SIG-M5 treated with dmso at 0.1 percent for 504 hours (cell line): ENCODE measurements at regions not wholly inside any gene's neighbourhood (a gene's known extent, or its start where the extent isn't known, plus 50 kb on each side); places are given as distances from the start of the nearest gene placed in this dataset.

ENCODE experiments used
- DNase-seq: peaks from one replicate; lab custom pipeline; 2025; ENCODE audit not compliant: unreplicated experiment; lab: John Stamatoyannopoulos, UW

GRCh38 chr9:79184831-79185230 lies 386.9 kb upstream of the TLE4 start:
- no peak for DNase-seq

- DNase-seq: no peak
These were observed 385.9 kb upstream of the TLE4 start for GRCh38 chr9:79185866-79186265.

GRCh38 chr9:79189511-79189924 lies 382.2 kb upstream of the TLE4 start:
- DNase-seq: no peak

GRCh38 chr9:79193001-79193400 lies 378.8 kb upstream of the TLE4 start:
- no peak for DNase-seq

GRCh38 chr9:79193501-79194223 lies 378.1 kb upstream of the TLE4 start:
- DNase-seq: no peak

GRCh38 chr9:79195879-79196278 lies 375.9 kb upstream of the TLE4 start:
- no peak for DNase-seq

GRCh38 chr9:79196606-79197005 lies 375.2 kb upstream of the TLE4 start:
- no peak for DNase-seq

- DNase-seq: no peak
These were observed 371.4 kb upstream of the TLE4 start for GRCh38 chr9:79200336-79200735.

- no peak for DNase-seq
These were observed 370.1 kb upstream of the TLE4 start for GRCh38 chr9:79201636-79202035.

- no peak for DNase-seq
These were observed 362.9 kb upstream of the TLE4 start for GRCh38 chr9:79208791-79209396.

GRCh38 chr9:79210541-79211243 lies 361.1 kb upstream of the TLE4 start:
- DNase-seq: no peak

GRCh38 chr9:79213417-79214125 lies 358.2 kb upstream of the TLE4 start:
- DNase-seq: no peak

GRCh38 chr9:79215821-79216220 lies 355.9 kb upstream of the TLE4 start:
- DNase-seq: no peak

GRCh38 chr9:79220251-79220650 lies 351.5 kb upstream of the TLE4 start:
- DNase-seq: no peak

GRCh38 chr9:79220666-79221065 lies 351.1 kb upstream of the TLE4 start:
- no peak for DNase-seq

GRCh38 chr9:79221084-79221483 lies 350.7 kb upstream of the TLE4 start:
- DNase-seq: peak; percentile 12

- no peak for DNase-seq
These were observed 349.3 kb upstream of the TLE4 start for GRCh38 chr9:79222483-79222882.

GRCh38 chr9:79224672-79225433 lies 346.9 kb upstream of the TLE4 start:
- DNase-seq: peak; percentile 58

- peak; percentile 22 for DNase-seq
These were observed 338.2 kb upstream of the TLE4 start for GRCh38 chr9:79233542-79233941.

GRCh38 chr9:79236466-79236865 lies 335.3 kb upstream of the TLE4 start:
- DNase-seq: no peak

- peak; percentile 67 for DNase-seq
These were observed 333.9 kb upstream of the TLE4 start for GRCh38 chr9:79237861-79238260.
